Fibroblast of pulmonary artery (primary cell): ENCODE measurements at regions not wholly inside any gene's neighbourhood (a gene's known extent, or its start where the extent isn't known, plus 50 kb on each side); places are given as distances from the start of the nearest gene placed in this dataset.

Experiments
- DNase-seq: peaks from one replicate; pipeline ENCODE4 v3.0.0-alpha.2; 2010; ENCODE audit warnings: low read depth
- H3K4me3 ChIP-seq: replicated peaks from 2 replicates; pipeline ENCODE4 v1.5.1; 2011; ENCODE audit warnings: low read depth, mild to moderate bottlenecking, control low read depth, low read length, moderate library complexity
- TF ChIP-seq, protein P1 (sequence below): IDR thresholded peaks from 2 replicates; pipeline ENCODE4 v1.5.1; 2011; ENCODE audit warnings: mild to moderate bottlenecking, control low read depth, low read length, inconsistent platforms; ENCODE audit errors: missing control alignments

DNA sequence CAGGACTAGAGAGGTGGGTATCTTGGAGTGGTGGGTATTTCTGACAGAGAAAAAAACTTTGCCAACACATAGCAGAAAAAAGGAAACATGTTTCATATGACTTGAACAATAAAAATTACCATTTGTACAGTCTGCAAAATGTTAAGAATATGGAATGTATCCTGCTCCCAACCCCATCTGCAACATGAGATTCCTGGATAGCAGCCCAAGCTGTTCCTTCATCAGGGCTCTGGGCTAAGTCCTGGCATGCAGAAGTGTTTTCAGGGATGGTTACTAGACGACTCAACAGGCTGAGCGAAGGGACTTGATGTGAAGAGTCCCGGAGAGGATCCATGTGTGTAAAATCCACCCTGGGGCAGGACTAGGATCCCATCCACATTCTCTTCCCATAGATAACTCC is 121.0 kb upstream of the IRX3 start:
- TF ChIP-seq, protein P1, sequence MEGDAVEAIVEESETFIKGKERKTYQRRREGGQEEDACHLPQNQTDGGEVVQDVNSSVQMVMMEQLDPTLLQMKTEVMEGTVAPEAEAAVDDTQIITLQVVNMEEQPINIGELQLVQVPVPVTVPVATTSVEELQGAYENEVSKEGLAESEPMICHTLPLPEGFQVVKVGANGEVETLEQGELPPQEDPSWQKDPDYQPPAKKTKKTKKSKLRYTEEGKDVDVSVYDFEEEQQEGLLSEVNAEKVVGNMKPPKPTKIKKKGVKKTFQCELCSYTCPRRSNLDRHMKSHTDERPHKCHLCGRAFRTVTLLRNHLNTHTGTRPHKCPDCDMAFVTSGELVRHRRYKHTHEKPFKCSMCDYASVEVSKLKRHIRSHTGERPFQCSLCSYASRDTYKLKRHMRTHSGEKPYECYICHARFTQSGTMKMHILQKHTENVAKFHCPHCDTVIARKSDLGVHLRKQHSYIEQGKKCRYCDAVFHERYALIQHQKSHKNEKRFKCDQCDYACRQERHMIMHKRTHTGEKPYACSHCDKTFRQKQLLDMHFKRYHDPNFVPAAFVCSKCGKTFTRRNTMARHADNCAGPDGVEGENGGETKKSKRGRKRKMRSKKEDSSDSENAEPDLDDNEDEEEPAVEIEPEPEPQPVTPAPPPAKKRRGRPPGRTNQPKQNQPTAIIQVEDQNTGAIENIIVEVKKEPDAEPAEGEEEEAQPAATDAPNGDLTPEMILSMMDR: no peak
- no peak overlapping the region for H3K4me3 ChIP-seq
- DNase-seq: peak; percentile 40

DNA sequence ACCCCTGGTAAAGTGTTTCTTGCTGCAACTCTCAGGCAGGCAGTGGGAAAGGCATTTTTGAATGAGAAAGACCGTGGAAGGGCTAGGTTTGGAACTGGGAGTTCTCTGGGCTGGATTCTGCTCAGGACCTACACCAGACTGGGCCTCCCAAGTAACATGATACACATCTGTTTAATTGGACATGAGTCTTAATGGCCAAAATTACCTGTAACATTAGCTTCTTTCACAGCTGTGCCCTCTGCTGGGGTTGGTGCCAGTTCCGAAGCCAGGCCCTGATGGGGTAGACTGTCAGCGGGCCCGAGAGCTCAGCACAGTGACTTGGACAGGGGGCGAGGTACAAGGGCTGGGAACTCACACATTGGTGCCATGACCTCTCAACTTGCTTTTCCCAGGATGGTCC is 118.9 kb upstream of the IRX3 start:
- DNase-seq: no peak
- H3K4me3 ChIP-seq: no peak overlapping the region
- TF ChIP-seq, protein P1: no peak

DNA sequence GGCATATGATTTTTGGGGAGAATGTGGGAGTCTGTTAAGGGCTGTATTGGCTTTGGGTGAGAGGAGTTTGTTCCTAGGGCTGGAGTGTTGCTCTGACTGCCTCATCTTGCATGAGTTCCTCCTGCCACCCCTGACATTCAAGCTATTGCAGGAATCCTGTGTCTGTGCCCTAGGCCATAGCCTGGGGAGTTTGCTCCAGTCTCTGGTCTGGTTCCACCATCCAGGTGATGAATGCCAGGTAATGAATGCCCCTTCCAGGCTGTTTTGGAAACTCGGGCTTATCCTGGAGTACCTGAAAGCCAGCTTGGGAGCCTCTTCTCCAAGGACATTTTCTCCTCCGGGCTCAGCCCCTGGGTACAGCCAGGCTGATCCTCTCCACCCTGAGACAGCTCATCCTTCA is 117.0 kb upstream of the IRX3 start:
- no peak overlapping the region for H3K4me3 ChIP-seq
- TF ChIP-seq, protein P1: no peak
- no peak for DNase-seq

DNA sequence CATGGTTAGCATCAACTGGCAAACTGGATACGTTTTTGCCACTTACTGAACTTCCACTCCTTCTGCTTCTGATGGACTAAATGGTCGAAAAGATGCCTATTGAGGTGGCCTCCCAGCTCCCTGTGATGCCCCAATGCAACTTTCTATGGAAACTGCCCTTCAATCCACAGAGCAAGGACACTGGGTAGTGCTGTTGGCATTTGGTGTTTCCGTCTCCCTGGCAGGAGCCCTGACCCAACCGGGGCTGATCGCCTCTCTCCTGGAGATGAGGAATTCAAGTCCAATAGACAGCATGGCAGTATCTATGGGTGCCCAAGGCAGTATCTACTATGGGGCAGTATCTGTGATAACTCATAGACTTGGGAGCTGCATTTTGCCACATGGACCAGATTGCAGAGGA is 116.3 kb upstream of the IRX3 start:
- TF ChIP-seq, protein P1: no peak
- DNase-seq: no peak
- no peak overlapping the region for H3K4me3 ChIP-seq

DNA sequence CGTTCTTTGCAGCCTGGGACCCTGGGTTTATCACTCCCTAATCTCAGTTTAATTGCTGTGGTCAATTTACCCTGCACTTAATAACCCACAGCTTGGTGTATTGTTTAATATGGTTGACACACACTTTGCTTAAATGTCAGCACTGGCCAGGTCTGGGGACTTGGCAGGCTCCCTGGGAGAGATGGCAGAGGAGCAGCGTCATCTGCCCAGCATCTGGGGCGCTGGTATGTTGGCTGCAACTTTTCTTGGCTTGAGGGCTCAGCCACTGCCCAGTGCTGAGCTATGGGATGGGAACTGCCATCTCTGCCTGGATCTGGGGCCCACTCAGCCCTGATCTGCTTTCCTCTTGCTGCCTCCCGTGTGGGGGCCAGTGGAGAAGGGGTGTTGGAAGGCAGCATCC is 115.7 kb upstream of the IRX3 start:
- TF ChIP-seq, protein P1: no peak
- DNase-seq: no peak
- H3K4me3 ChIP-seq: no peak overlapping the region

DNA sequence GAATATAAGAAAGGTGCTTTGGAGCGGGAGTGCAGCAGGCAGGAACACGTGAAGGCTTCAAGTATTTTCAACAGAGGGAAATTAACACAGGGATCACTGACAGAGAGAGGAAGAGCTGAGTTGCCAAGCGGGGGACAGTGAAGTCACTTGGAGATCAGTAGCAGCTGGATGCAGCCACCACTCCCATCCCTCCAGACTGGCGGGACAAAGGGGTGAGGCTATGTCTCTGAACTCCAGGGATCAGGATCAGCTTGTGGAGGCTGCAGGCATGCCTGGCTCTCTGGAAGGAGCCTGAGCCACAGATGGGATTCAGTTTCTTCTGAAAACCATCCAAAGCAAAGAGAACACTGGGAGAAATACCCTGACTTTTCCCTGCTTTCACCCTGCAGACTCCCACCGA is 113.7 kb upstream of the IRX3 start:
- TF ChIP-seq, protein P1: no peak
- no peak overlapping the region for H3K4me3 ChIP-seq
- DNase-seq: no peak

DNA sequence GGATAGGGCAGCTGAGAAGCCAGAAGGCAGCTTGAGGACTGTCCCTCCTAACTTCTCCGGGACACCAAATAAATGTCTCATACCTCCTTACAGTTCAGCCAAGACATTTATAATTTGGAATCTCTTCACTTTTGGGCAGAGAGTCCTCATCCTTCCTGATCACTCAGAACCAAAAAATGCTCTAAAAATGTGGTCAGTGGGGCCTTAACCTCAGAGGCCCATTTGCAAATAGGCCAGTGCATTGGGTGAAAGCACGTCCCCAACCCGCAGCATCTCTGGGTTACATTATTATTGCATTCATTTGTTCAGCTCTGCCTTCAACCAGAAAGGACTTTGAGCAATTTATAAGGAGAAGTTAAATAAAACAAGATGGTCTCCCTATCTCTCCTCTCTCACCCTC is 112.4 kb upstream of the IRX3 start:
- no peak overlapping the region for H3K4me3 ChIP-seq
- TF ChIP-seq, protein P1: no peak
- DNase-seq: no peak
